Mucosa of descending colon (tissue), 3 donors: ENCODE measurements at regions not wholly inside any gene's neighbourhood (a gene's known extent, or its start where the extent isn't known, plus 50 kb on each side); places are given as distances from the start of the nearest gene placed in this dataset.

Experiments
- ATAC-seq: fragments of 200-7000 bp; cut with Tn5 transposase; one replicate; pipeline ENCODE4 v1.9.1; 2020; ENCODE audit warnings: mild to moderate bottlenecking, moderate library complexity
- DNase-seq, 3 donors: peaks; one replicate each; pipeline ENCODE4 v3.0.0-alpha.2; 2020
- H3K36me3 ChIP-seq: fragments of 200-600 bp; one replicate; pipeline ENCODE4 v1.8.0; 2021; ENCODE audit warnings: low read depth, mild to moderate bottlenecking
- H3K4me1 ChIP-seq: fragments of 200-600 bp; one replicate; pipeline ENCODE4 v1.8.0; 2021; ENCODE audit warnings: low read depth, mild to moderate bottlenecking
- H3K4me3 ChIP-seq: fragments of 200-600 bp; one replicate; pipeline ENCODE4 v1.8.0; 2021; ENCODE audit warnings: mild to moderate bottlenecking
- H3K9me3 ChIP-seq: fragments of 200-600 bp; one replicate; pipeline ENCODE4 v1.8.0; 2021; ENCODE audit warnings: mild to moderate bottlenecking
- intact Hi-C, 2 donors: fragments of 100-400 bp; cut with DNase I in 1 of 2; cut with micrococcal nuclease in 1 of 2; formaldehyde crosslinking; loops; one replicate each; pipeline versions ENCODE4 v1.11.0 to v1.11.1; 2022; cut with DNase I, micrococcal nuclease
- TF ChIP-seq, protein P1 (sequence below): fragments of 200-600 bp; IDR thresholded peaks from one replicate; pipeline ENCODE4 v1.8.0; 2022; ENCODE audit warnings: antibody characterized with exemption, mild to moderate bottlenecking
- donor health status: DM: no; HTN: no; CAD: no; lungs with moderate emphysema.
- donor health status: DM: no; HTN: no; CAD: no.
- donor health status: DM: no; HTN: yes; CAD: no.

DNA sequence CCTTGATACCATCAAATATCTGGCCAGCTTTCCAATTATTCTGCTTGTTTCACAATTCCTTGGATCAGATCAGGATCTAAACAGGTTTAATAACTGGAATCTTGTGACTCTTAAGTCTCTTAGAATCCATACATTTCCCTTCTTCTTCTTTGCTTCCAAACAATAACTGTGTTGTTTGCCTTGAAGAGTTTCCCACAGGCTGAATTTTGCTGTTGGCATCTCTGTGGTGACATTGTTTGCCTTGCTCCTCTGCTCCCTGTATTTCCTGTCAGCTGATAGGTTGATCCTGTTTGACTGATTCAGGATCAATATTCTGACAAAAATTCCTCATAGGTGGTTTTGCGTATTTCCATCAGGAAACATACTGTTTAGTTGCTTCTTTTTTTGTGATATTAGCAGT is 248.4 kb upstream of the LMCD1 start:
- TF ChIP-seq, protein P1, sequence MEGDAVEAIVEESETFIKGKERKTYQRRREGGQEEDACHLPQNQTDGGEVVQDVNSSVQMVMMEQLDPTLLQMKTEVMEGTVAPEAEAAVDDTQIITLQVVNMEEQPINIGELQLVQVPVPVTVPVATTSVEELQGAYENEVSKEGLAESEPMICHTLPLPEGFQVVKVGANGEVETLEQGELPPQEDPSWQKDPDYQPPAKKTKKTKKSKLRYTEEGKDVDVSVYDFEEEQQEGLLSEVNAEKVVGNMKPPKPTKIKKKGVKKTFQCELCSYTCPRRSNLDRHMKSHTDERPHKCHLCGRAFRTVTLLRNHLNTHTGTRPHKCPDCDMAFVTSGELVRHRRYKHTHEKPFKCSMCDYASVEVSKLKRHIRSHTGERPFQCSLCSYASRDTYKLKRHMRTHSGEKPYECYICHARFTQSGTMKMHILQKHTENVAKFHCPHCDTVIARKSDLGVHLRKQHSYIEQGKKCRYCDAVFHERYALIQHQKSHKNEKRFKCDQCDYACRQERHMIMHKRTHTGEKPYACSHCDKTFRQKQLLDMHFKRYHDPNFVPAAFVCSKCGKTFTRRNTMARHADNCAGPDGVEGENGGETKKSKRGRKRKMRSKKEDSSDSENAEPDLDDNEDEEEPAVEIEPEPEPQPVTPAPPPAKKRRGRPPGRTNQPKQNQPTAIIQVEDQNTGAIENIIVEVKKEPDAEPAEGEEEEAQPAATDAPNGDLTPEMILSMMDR = no peak
- intact Hi-C loops = no loop called here
- H3K36me3 ChIP-seq = no peaks in the 10 kb centered on the region

DNA sequence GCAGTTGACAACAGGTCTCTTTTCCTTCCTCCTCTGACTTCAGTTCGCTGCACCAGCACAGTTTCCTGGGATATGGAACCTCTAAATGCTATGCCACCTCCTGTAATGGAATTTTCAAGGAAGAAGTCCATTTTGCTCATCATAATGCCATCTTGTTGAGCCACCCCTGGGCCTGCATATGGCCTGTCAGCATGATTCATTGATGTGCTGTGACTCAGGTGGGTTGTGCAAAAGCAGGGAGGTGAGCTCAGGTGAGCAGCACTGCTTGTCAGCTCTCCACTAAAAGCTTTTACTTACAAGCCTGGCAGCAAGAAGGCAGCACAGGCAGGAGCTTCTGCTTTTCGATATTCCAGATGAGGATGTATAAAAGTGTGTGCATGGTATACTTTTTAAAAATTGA is 247.1 kb upstream of the LMCD1 start:
- no peaks in the 10 kb centered on the region for H3K36me3 ChIP-seq
- H3K9me3 ChIP-seq = no peaks in the 10 kb centered on the region
- DNase-seq (no peak), ATAC-seq (no peak)
- intact Hi-C loops = no loop called here
- no peak overlapping the region for H3K4me3 ChIP-seq
- H3K4me1 ChIP-seq = no peaks in the 10 kb centered on the region
- TF ChIP-seq, protein P1 = no peak

More for the DNA sequence above, 248.4 kb upstream of the LMCD1 start:
- H3K4me1 ChIP-seq = no peaks in the 10 kb centered on the region
- no peaks in the 10 kb centered on the region for H3K9me3 ChIP-seq
- no peak overlapping the region for H3K4me3 ChIP-seq
- ATAC-seq (no peak), DNase-seq (no peak)

DNA sequence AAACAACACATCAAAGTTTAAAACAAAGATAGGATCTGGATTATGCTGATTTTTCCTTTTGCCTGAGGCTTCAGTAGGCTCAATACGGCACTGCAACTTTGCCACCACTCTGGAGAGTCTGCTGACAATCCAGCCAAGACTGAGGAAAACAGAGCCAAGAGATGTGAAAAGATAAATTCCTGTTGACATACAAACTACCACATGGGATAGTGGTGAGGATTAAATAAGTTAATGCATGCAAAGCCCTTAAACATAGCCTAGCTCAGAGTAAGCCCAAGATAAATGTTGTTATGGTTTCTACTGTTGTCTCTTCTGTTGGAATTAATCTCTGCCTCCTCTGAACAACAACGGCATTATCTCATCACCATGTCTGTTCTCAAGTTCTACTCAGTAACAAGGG is 245.9 kb upstream of the LMCD1 start:
- TF ChIP-seq, protein P1 = no peak
- H3K4me1 ChIP-seq = no peaks in the 10 kb centered on the region
- no peak for ATAC-seq
- no peak overlapping the region for H3K4me3 ChIP-seq
- intact Hi-C loops = no loop called here
- H3K9me3 ChIP-seq = no peaks in the 10 kb centered on the region
- H3K36me3 ChIP-seq = no peaks in the 10 kb centered on the region
- DNase-seq = no peak

DNA sequence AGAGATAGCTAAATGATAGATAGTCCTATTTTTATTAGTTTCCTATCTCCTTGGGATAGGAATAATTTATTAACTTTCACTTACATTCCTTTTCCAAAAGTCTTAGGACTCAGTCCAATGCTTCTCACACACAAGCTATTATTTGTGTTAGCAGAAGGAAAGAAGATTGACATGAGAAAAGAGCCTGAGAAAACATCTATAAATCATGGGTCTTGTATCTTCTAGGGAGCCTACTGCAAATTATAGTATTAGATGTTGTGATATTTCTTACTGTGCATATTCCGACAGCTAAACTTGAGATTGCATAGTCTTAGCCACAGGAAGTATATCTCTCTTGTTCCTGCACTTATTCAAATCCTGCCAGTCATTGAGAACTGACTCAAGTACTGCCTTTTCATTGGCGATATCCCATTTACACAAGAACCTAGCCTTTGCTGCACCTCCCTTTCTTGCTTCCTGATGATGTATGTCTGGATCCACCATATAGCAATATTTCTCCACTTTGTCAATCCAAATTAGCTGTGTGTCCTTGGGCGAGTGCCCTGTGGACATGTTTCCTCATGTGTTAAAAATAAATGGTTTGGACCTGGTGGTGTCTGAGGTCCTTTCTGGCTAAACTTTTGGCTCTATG is 245.1 kb upstream of the LMCD1 start:
- intact Hi-C loops = no loop called here
- TF ChIP-seq, protein P1 = no peak

DNA sequence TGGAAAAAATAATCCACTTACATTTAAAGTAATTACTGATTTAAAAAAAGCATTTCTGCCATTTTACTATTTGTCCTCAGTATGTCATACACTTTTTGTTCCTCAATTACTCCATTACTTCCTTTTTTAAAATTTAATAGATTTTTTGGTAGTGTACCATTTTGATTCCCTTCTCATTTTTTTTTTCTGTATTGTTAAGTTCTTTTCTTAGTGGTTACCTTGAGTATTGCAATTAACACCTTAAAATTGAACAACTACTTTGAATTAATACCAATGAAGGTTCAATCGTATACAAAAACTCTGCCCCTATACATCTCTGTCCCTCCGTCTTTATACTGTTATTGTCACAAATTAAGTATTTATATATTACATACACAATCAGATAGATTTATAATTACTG is 240.6 kb upstream of the LMCD1 start:
- intact Hi-C loops = no loop called here
- peaks cover 3% of the 10 kb centered on the region for H3K9me3 ChIP-seq
- ATAC-seq = no peak

More for the DNA sequence above, 245.1 kb upstream of the LMCD1 start:
- H3K4me3 ChIP-seq = no peak overlapping the region
- no peaks in the 10 kb centered on the region for H3K4me1 ChIP-seq
- ATAC-seq = no peak
- no peaks in the 10 kb centered on the region for H3K36me3 ChIP-seq
- peaks cover 3% of the 10 kb centered on the region for H3K9me3 ChIP-seq
- no peak for DNase-seq

More for the DNA sequence above, 240.6 kb upstream of the LMCD1 start:
- DNase-seq = no peak
- Histone ChIP-seq H3K4me1 (no peaks in the 10 kb centered on the region), H3K36me3 (no peaks in the 10 kb centered on the region), H3K4me3 (no peak overlapping the region)
- TF ChIP-seq, protein P1 = no peak
